ENCODE measurements at regions not wholly inside any gene's neighbourhood (a gene's known extent, or its start where the extent isn't known, plus 50 kb on each side); places are given as distances from the start of the nearest gene placed in this dataset.

DNA sequence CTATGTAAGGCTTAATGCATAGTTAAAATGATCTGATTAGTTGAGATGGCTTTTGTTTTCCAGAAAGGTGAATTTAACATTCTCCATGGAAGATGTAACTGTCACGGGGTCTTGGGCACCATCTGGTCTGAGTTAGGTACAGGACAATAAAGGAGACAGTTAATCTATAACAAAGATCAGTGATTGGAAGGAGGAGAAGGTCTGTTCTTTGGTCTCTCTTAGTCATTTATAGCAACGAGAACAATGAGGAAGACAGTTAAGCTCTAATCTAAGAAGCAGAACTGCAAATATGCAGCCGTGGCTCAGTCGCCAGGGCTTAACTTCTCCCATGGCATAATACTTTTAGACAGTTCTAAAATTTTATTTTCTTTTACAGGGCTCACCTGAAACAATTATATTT, 405.5 kb upstream of the SULF2 start:
- CTCF ChIA-PET: interaction anchor here (1.0 to 1.4 kb wide), 2 partner anchors 335 to 404 kb away, joined by 3 to 4 read pairs; no protein-coding TSS in a partner anchor
- POLR2A ChIA-PET: no interaction called here
- Histone ChIP-seq H3K4me3 (ENCODE audit: low read depth, low read length) (no peak overlapping the region), H3K36me3 (ENCODE audit: control insufficient read depth, insufficient read depth, low read length) (no peaks in the 10 kb centered on the region), H3K27me3 (ENCODE audit: control insufficient read depth, insufficient read depth, low read length) (no peaks in the 10 kb centered on the region; the same call in 1 of the 2 replicates)
- DNase-seq (ENCODE audit: low read depth): no peak
- TF ChIP-seq CTCF (IDR thresholded peaks at IDR 0.05; ENCODE audit: insufficient read depth, low read depth, low read length): no peak

DNA sequence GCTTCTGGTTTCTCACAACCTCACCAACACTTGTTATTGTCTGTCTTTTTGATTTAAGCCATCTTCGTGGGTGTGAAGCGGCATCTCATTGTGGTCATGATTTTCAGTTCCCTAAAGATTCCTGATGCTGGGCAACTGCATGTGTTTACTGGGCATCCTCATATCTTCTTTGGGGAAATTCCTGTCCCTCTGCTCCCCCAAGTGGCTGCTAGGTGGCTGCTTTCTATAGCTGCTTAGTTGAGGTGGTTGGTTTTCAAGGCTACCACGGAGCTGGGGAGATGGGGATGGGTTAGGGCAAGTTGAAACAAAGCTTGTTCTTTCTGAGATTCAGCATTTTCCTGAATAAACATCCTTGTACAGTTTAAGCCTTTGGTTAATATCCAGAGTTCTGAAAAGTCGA, 403.9 kb upstream of the SULF2 start:
- POLR2A ChIA-PET: no interaction called here

GRCh38 chr20:48187851-48188250, 402.6 kb upstream of the SULF2 start:
- Histone ChIP-seq H3K4me3 (ENCODE audit: low read depth, low read length) (no peak overlapping the region), H3K36me3 (ENCODE audit: control insufficient read depth, insufficient read depth, low read length) (no peaks in the 10 kb centered on the region), H3K27me3 (ENCODE audit: control insufficient read depth, insufficient read depth, low read length) (no peaks in the 10 kb centered on the region)
- no peak for DNase-seq (ENCODE audit: low read depth)
- no peak for TF ChIP-seq CTCF (IDR thresholded peaks at IDR 0.05; ENCODE audit: insufficient read depth, low read depth, low read length)
- CTCF ChIA-PET: no interaction called here
- POLR2A ChIA-PET: no interaction called here

More for the DNA sequence above, 403.9 kb upstream of the SULF2 start:
- no peak overlapping the region for H3K4me3 ChIP-seq (ENCODE audit: low read depth, low read length)
- H3K36me3 ChIP-seq (ENCODE audit: control insufficient read depth, insufficient read depth, low read length): no peaks in the 10 kb centered on the region
- TF ChIP-seq CTCF (IDR thresholded peaks at IDR 0.05; ENCODE audit: insufficient read depth, low read depth, low read length): peak; percentile 60
- H3K27me3 ChIP-seq (ENCODE audit: control insufficient read depth, insufficient read depth, low read length): no peaks in the 10 kb centered on the region
- CTCF ChIA-PET: interaction anchor here (0.7 to 0.9 kb wide), 2 partner anchors 9 to 403 kb away, joined by 3 to 4 read pairs; no protein-coding TSS in a partner anchor
- no peak for DNase-seq (ENCODE audit: low read depth)

DNA sequence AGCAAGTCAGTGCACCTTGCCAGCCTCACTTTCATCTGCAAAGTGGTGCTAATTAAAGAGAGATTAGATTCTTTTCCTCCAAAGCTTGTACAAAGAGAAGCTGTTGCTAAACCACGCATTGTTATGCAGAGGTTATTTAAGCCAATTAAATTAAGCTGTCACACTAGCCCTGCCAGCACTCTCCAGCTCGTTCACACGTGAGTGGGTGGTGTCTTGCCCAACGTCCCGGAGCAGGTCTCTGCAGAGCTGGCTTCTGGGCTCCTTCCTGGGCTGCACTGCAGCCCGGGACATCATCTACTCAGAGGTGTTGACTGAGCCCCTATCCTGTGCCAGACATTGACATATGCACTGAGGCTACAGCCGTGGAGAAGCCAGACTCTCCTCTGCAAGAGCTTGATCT, 401.6 kb upstream of the SULF2 start:
- CTCF ChIA-PET: interaction anchor here (1.0 to 1.3 kb wide), 2 partner anchors 9 to 400 kb away, joined by 4 to 5 read pairs; no protein-coding TSS in a partner anchor
- Histone ChIP-seq H3K4me3 (ENCODE audit: low read depth, low read length) (no peak overlapping the region), H3K36me3 (ENCODE audit: control insufficient read depth, insufficient read depth, low read length) (no peaks in the 10 kb centered on the region), H3K27me3 (ENCODE audit: control insufficient read depth, insufficient read depth, low read length) (no peaks in the 10 kb centered on the region)
- POLR2A ChIA-PET: no interaction called here
- DNase-seq (ENCODE audit: low read depth): no peak
- TF ChIP-seq CTCF (IDR thresholded peaks at IDR 0.05; ENCODE audit: insufficient read depth, low read depth, low read length): no peak

- Histone ChIP-seq H3K27me3 (ENCODE audit: control insufficient read depth, insufficient read depth, low read length) (no peaks in the 10 kb centered on the region), H3K4me3 (ENCODE audit: low read depth, low read length) (no peak overlapping the region), H3K36me3 (ENCODE audit: control insufficient read depth, insufficient read depth, low read length) (no peaks in the 10 kb centered on the region)
- ChIA-PET POLR2A (no interaction called here), CTCF (interaction anchor here (1.0 to 1.3 kb wide), 2 partner anchors 8 to 400 kb away, joined by 4 to 5 read pairs; no protein-coding TSS in a partner anchor)
- no peak for TF ChIP-seq CTCF (IDR thresholded peaks at IDR 0.05; ENCODE audit: insufficient read depth, low read depth, low read length)
- DNase-seq (ENCODE audit: low read depth): no peak
These were observed 401.2 kb upstream of the SULF2 start for GRCh38 chr20:48186447-48186846.
